Esophagus squamous epithelium (tissue), 5 donors: ENCODE measurements at regions not wholly inside any gene's neighbourhood (a gene's known extent, or its start where the extent isn't known, plus 50 kb on each side); places are given as distances from the start of the nearest gene placed in this dataset.

ENCODE experiments used
- DNase-seq: peaks from one replicate; lab custom pipeline; 2025; lab: John Stamatoyannopoulos, UW
- H3K27ac ChIP-seq, 4 donors: fragments of 200-600 bp; sonication (generic); one replicate each; pipeline ENCODE4 v1.5.1; 2016 to 2019; ENCODE audit warnings: mild to moderate bottlenecking in 1 of 4
- H3K27me3 ChIP-seq, 4 donors: fragments of 200-600 bp; sonication (generic); 1 replicate in 3 of 4; 2 replicates in 1 of 4; pipeline versions ENCODE4 v1.5.1 to v1.6.0; 2017 to 2021; ENCODE audit warnings: antibody characterized with exemption in 1 of 4
- H3K36me3 ChIP-seq, 3 donors: fragments of 200-600 bp; sonication (generic); one replicate each; pipeline ENCODE4 v1.5.1; 2016 to 2019
- H3K4me1 ChIP-seq, 3 donors: fragments of 200-600 bp; sonication (generic); one replicate each; pipeline ENCODE4 v1.5.1; 2017 to 2019
- H3K4me3 ChIP-seq, 4 donors: fragments of 200-600 bp; sonication (generic); 1 replicate in 3 of 4; 2 replicates in 1 of 4; pipeline ENCODE4 v1.5.1; 2016 to 2019; ENCODE audit warnings: mild to moderate bottlenecking in 2 of 4, moderate library complexity in 1 of 4
- H3K9me3 ChIP-seq, 3 donors: fragments of 200-600 bp; sonication (generic); one replicate each; pipeline ENCODE4 v1.5.1; 2016 to 2019
- POLR2A ChIP-seq, 4 donors: fragments of 450-650 bp; IDR thresholded peaks; one replicate each; pipeline ENCODE4 v1.6.1; 2017; ENCODE audit warnings: antibody characterized with exemption in 4 of 4, mild to moderate bottlenecking in 4 of 4, moderate library complexity in 3 of 4
- WGBS, 2 donors: methylation state at CpG; one replicate each; pipeline ENCODE4 v1.1.5; 2018; 5-methylcytosine and 5-hydroxymethylcytosine counted together
- intact Hi-C: fragments of 100-400 bp; cut with DNase I; formaldehyde crosslinking; loops from one replicate; pipeline ENCODE4 v1.15.0; 2022
- TF ChIP-seq, protein P1 (sequence below), 6 experiments: fragments of 450-650 bp in 4 of 6; fragments of 200-600 bp in 2 of 6; sonication (generic) in 2 of 6; IDR thresholded peaks; one replicate each; pipeline ENCODE4 v1.5.1; 2016 to 2019; ENCODE audit warnings: antibody characterized with exemption in 6 of 6, mild to moderate bottlenecking in 4 of 6, moderate library complexity in 4 of 6
- donor health status: DM: yes; HTN: yes; CAD: no.

DNA sequence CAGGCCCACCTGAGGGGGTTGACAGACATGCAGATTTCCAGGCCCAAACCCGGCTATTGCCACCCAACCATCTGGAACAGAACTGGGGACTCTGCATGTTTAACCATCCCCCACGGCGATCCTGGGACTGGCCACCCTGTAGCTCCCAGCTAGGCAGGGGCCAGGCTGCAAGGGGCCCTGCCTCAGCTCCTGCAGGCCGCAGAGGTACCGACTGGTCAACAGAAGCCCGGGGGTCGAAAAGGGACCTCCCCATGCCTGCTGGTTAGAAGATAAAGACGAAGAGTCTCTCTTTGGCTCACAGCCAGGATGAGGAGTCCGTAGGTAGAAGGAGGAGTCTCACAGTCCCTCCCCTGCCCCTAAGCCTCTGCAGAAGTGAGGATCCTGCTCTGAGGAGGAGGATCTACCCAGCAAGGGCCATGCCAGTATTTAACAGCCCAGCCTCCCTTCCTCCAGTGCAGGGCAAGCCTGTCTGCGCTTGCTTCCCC is 223.4 kb upstream of the TNRC6C start:
- TF ChIP-seq, protein P1, sequence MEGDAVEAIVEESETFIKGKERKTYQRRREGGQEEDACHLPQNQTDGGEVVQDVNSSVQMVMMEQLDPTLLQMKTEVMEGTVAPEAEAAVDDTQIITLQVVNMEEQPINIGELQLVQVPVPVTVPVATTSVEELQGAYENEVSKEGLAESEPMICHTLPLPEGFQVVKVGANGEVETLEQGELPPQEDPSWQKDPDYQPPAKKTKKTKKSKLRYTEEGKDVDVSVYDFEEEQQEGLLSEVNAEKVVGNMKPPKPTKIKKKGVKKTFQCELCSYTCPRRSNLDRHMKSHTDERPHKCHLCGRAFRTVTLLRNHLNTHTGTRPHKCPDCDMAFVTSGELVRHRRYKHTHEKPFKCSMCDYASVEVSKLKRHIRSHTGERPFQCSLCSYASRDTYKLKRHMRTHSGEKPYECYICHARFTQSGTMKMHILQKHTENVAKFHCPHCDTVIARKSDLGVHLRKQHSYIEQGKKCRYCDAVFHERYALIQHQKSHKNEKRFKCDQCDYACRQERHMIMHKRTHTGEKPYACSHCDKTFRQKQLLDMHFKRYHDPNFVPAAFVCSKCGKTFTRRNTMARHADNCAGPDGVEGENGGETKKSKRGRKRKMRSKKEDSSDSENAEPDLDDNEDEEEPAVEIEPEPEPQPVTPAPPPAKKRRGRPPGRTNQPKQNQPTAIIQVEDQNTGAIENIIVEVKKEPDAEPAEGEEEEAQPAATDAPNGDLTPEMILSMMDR (IDR thresholded peaks at IDR 0.05) = no peak
- TF ChIP-seq POLR2A (IDR thresholded peaks at IDR 0.05) = no peak
- 26% methylated on average over 9 of the region's 10 CpGs; no CpG with 5 or more reads in 1 of the 2 donors for WGBS, 2 donors
- H3K9me3 ChIP-seq = peaks cover 0 to 12% (median 9%) of the 10 kb centered on the region in 3 donors
- H3K4me3 ChIP-seq = peak overlapping the region in 2 of 4 donors; percentile 13 to 16
- intact Hi-C loops = no loop called here
- peaks cover 15 to 42% (median 24%) of the 10 kb centered on the region in 3 donors for H3K4me1 ChIP-seq
- H3K27ac ChIP-seq = peak overlapping the region; percentile 66 to 81 (median 76)
- peaks cover 0 to 48% (median 0%) of the 10 kb centered on the region in 4 donors for H3K27me3 ChIP-seq
- no peak for DNase-seq
- H3K36me3 ChIP-seq = no peaks in the 10 kb centered on the region

DNA sequence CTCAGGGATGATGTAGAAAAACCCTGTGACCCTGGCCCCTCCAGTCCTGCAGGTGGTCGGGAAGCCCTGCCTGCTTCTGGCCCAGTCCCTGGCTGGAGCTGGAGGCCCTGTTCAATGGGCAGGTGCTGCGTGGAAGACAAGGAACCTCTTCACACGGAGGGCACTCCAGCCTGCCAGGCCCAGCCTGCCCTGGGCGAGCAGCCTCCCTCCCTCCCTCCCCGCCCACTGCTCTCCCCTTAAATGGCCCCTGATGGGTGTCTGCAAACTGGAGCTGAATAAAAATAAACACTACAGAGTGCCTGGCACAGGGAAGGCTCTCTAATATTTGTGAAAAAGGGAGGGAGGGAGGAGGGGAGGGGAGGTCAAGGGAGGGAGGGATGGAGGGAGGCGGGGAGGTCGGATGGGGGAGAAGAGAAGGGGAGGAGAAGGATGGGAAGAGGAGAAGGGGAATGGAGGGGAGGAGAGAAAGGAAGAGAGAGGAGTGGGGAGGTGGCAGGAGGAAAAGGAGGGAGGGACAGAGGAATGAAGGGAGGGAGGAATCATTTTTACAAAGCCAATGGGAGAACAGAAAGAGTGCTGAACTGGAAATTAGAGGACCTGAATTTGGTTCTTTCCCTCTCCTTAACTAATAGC is 222.8 kb upstream of the TNRC6C start:
- Histone ChIP-seq H3K4me1 (peaks cover 15 to 42% (median 24%) of the 10 kb centered on the region in 3 donors), H3K27me3 (peaks cover 0 to 48% (median 0%) of the 10 kb centered on the region in 4 donors), H3K4me3 (peak overlapping the region in 2 of 4 donors; percentile 2 to 34), H3K27ac (peak overlapping the region; percentile 66 to 81 (median 76)), H3K36me3 (no peaks in the 10 kb centered on the region), H3K9me3 (peaks cover 0 to 12% (median 9%) of the 10 kb centered on the region in 3 donors)
- intact Hi-C loops = no loop called here
- no peak for DNase-seq
- TF ChIP-seq, protein P1 (IDR thresholded peaks at IDR 0.05) = no peak
- no peak for TF ChIP-seq POLR2A (IDR thresholded peaks at IDR 0.05)
- WGBS, 2 donors = 26 to 60% methylated on average over 1 to 4 of the region's 7 CpGs

DNA sequence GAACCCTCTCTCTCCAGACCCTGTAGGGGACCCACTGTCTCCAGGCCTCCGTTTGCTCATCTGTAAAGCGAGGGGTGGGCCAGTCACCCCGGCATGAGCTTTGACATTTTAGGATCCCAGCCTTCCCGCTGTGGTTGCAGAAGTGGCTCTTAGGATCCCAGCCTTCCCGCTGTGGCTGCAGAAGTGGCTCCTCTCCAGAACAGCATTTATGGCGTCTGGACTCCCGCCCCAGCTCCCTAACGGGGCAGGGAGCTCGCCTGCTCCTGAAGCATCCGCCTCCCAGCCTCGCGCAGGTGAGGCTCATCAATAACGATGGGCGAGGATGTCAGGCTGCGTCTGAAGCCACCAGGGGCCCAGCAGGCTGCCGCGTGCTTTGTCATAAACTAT is 222.3 kb upstream of the TNRC6C start:
- Histone ChIP-seq H3K4me1 (peaks cover 15 to 42% (median 24%) of the 10 kb centered on the region in 3 donors), H3K4me3 (peak overlapping the region in 2 of 4 donors; percentile 2 to 34), H3K36me3 (no peaks in the 10 kb centered on the region), H3K9me3 (peaks cover 0 to 12% (median 9%) of the 10 kb centered on the region in 3 donors), H3K27me3 (peaks cover 0 to 48% (median 0%) of the 10 kb centered on the region in 4 donors), H3K27ac (peak overlapping the region in 3 of 4 donors; percentile 73 to 81 (median 80))
- TF ChIP-seq, protein P1 (IDR thresholded peaks at IDR 0.05) = no peak
- no peak for TF ChIP-seq POLR2A (IDR thresholded peaks at IDR 0.05)
- intact Hi-C loops = no loop called here
- WGBS, 2 donors = 40 to 48% methylated on average over 10 of the region's 17 CpGs
- DNase-seq = no peak

DNA sequence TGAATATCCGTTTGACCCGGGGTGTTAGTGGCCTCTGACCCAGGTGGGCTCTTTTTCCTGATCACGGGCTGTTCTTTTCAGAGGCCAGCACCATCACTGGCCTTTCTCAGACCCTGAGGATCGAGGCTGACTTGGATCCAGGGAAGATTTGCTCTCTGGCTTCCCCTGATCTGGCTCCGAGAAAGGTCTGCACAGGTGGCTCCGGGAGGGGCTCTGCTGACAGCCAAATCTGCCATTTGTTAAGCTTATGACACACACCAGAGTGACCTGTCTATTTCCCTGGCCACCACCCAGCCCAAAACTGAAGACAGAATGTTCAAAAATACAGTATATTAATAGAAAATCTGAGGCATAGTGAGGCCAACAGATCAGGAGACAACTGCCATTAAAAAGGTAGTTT is 221.8 kb upstream of the TNRC6C start:
- no peak for TF ChIP-seq POLR2A (IDR thresholded peaks at IDR 0.05)
- TF ChIP-seq, protein P1 (IDR thresholded peaks at IDR 0.05) = no peak
- no peaks in the 10 kb centered on the region for H3K36me3 ChIP-seq
- no peak overlapping the region for H3K4me3 ChIP-seq
- 78% methylated on average over 4 of the region's 6 CpGs; no CpG with 5 or more reads in 1 of the 2 donors for WGBS, 2 donors
- H3K27ac ChIP-seq = peak overlapping the region in 3 of 4 donors; percentile 73 to 81 (median 80)
- DNase-seq = no peak
- intact Hi-C loops = no loop called here
- peaks cover 0 to 53% (median 0%) of the 10 kb centered on the region in 4 donors for H3K27me3 ChIP-seq
- peaks cover 0 to 12% (median 9%) of the 10 kb centered on the region in 3 donors for H3K9me3 ChIP-seq
- H3K4me1 ChIP-seq = peaks cover 15 to 42% (median 24%) of the 10 kb centered on the region in 3 donors
